Nephron (organoid): ENCODE measurements at regions not wholly inside any gene's neighbourhood (a gene's known extent, or its start where the extent isn't known, plus 50 kb on each side); places are given as distances from the start of the nearest gene placed in this dataset.

Experiments
- H3K27ac Mint-ChIP-seq, 3 experiments: 2 replicates each; pipeline ENCODE4 v1.8.0; 2020; ENCODE audit warnings: mixed read lengths in 3 of 3, mild to moderate bottlenecking in 2 of 3, moderate library complexity in 1 of 3
- H3K27me3 Mint-ChIP-seq: 2 replicates; pipeline ENCODE4 v1.8.0; 2021; ENCODE audit warnings: low read depth, mild to moderate bottlenecking, moderate library complexity, mixed read lengths
- H3K36me3 Mint-ChIP-seq: 2 replicates; pipeline ENCODE4 v1.8.0; 2020; ENCODE audit warnings: low read depth, mixed read lengths
- H3K4me1 Mint-ChIP-seq: 2 replicates; pipeline ENCODE4 v1.8.0; 2020; ENCODE audit warnings: mixed read lengths
- H3K4me3 Mint-ChIP-seq, 3 experiments: 2 replicates each; pipeline ENCODE4 v1.8.0; 2020; ENCODE audit warnings: mild to moderate bottlenecking in 3 of 3, mixed read lengths in 3 of 3, moderate library complexity in 2 of 3
- H3K9me3 Mint-ChIP-seq: 2 replicates; pipeline ENCODE4 v1.8.0; 2020; ENCODE audit warnings: mixed read lengths
- TF ChIP-seq, protein P1 (sequence below), 3 experiments: fragments of 200-600 bp; sonication (generic); IDR thresholded peaks; one replicate each; pipeline ENCODE4 v1.5.0; 2021; ENCODE audit warnings: antibody characterized with exemption in 3 of 3; ENCODE audit not compliant: unreplicated experiment in 3 of 3

GRCh38 chr1:166221316-166221715 is 54.5 kb upstream of the FAM78B start:
- peaks cover 21% of the 10 kb centered on the region for H3K9me3 Mint-ChIP-seq
- no peak overlapping the region for H3K4me3 Mint-ChIP-seq
- H3K4me1 Mint-ChIP-seq, result no peaks in the 10 kb centered on the region
- H3K27ac Mint-ChIP-seq, result no peak overlapping the region
- no peaks in the 10 kb centered on the region for H3K36me3 Mint-ChIP-seq
- H3K27me3 Mint-ChIP-seq, result peaks cover 4% of the 10 kb centered on the region
- TF ChIP-seq, protein P1, sequence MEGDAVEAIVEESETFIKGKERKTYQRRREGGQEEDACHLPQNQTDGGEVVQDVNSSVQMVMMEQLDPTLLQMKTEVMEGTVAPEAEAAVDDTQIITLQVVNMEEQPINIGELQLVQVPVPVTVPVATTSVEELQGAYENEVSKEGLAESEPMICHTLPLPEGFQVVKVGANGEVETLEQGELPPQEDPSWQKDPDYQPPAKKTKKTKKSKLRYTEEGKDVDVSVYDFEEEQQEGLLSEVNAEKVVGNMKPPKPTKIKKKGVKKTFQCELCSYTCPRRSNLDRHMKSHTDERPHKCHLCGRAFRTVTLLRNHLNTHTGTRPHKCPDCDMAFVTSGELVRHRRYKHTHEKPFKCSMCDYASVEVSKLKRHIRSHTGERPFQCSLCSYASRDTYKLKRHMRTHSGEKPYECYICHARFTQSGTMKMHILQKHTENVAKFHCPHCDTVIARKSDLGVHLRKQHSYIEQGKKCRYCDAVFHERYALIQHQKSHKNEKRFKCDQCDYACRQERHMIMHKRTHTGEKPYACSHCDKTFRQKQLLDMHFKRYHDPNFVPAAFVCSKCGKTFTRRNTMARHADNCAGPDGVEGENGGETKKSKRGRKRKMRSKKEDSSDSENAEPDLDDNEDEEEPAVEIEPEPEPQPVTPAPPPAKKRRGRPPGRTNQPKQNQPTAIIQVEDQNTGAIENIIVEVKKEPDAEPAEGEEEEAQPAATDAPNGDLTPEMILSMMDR (IDR thresholded peaks at IDR 0.05; ENCODE audit: unreplicated experiment in 3 of 3), result no peak

DNA sequence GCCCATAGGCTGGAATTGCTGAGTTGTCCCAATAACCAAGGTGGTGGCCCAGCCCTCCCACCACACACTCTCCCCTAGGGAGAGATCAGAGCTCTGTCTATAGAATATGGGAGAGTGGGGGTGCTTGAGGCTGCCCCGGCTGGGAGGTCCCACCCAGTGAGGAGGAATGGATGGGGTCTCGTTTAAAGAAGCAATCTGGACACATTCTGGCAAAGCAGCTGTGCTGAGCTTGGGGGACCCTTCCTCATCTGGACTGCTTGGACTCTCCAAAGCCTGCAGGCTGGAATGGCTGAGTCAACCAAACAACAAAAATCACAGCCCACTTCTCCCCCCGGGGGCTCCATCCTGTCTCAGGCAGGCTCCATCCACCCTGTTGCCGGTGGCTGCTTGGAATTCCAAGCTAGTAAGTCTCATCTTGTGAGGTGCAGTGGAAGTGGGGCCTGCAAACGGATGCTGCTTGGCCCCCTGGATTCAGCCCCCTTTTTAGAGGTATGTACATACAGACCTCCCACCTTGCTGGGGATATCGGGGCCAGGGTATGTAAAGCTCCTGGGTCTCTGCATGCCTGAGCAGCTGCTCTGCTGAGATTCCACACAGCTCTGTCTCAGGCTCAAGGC is 67.1 kb upstream of the FAM78B start:
- H3K27me3 Mint-ChIP-seq, result peaks cover 4% of the 10 kb centered on the region
- no peak overlapping the region for H3K4me3 Mint-ChIP-seq
- H3K9me3 Mint-ChIP-seq, result peaks cover 10% of the 10 kb centered on the region
- TF ChIP-seq, protein P1 (IDR thresholded peaks at IDR 0.05; ENCODE audit: unreplicated experiment in 3 of 3), result no peak
- H3K4me1 Mint-ChIP-seq, result no peaks in the 10 kb centered on the region
- no peaks in the 10 kb centered on the region for H3K36me3 Mint-ChIP-seq
- H3K27ac Mint-ChIP-seq, result no peak overlapping the region

DNA sequence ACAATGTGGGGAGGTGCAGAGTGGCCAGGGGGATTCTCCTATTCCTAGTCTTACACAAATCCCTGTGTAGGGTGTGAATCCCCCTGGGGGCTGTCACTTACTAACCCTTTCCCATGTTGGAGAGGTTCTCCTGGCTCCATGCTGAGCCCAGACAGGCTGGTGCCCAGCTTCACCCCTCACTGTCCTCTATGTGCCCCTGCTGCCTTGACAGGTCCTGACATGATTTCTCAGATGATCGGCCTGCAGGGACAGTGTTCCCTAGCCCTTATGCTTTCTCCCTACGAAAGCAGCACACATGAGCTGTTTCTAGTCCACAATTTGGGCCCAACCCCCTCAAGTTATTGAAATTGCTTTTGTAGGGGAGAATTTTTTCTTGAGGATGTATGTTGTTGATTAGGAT is 68.9 kb upstream of the FAM78B start:
- TF ChIP-seq, protein P1 (IDR thresholded peaks at IDR 0.05; ENCODE audit: unreplicated experiment in 3 of 3), result no peak
- H3K27ac Mint-ChIP-seq, result no peak overlapping the region
- no peaks in the 10 kb centered on the region for H3K36me3 Mint-ChIP-seq
- no peaks in the 10 kb centered on the region for H3K4me1 Mint-ChIP-seq
- H3K27me3 Mint-ChIP-seq, result peaks cover 4% of the 10 kb centered on the region
- peaks cover 7% of the 10 kb centered on the region for H3K9me3 Mint-ChIP-seq
- no peak overlapping the region for H3K4me3 Mint-ChIP-seq

- H3K4me3 Mint-ChIP-seq, result no peak overlapping the region
- H3K36me3 Mint-ChIP-seq, result no peaks in the 10 kb centered on the region
Measured at GRCh38 chr1:166237675-166238074, 70.9 kb upstream of the FAM78B start.

DNA sequence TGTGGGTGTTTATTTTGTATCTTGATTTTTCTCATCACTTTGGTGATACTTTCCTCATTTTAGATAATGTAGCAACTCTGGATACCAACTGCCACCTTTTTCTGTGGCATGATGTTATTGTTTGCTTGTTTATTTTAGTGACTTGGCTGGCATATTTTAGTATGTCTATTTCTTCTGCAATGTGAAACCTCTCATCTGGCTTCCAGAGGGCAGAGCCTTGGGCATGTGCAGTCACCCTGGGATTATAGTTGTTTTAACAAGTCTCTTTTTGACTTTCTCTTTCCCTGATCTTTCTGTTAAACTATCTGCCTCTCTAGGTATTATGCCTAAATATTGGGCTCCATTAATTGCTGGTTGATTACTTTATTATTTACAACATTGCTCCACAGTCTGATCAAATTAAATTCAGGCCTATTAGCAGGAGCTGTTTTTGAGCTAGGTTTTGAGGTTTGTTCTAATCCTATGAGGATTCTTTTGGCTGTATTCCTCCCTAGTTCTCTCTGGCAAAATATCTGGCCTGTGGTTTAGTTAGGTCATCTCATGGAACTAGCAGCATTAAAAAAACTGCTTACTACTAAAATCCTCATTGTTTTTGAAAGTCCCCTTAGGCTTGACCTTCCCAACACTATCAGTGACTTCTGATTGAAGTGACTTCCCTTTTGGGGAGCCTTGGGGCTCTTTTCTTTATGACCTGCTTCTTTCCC is 86.4 kb upstream of the FAM78B start:
- Mint-ChIP-seq H3K4me1 (no peaks in the 10 kb centered on the region), H3K4me3 (no peak overlapping the region)

More at GRCh38 chr1:166237675-166238074, 70.9 kb upstream of the FAM78B start:
- Mint-ChIP-seq H3K4me1 (no peaks in the 10 kb centered on the region), H3K27ac (no peak overlapping the region), H3K27me3 (peaks cover 4% of the 10 kb centered on the region), H3K9me3 (no peaks in the 10 kb centered on the region)
- TF ChIP-seq, protein P1 (IDR thresholded peaks at IDR 0.05; ENCODE audit: unreplicated experiment in 3 of 3), result no peak

More for the DNA sequence above, 86.4 kb upstream of the FAM78B start:
- no peaks in the 10 kb centered on the region for H3K36me3 Mint-ChIP-seq
- TF ChIP-seq, protein P1 (IDR thresholded peaks at IDR 0.05; ENCODE audit: unreplicated experiment in 3 of 3), result no peak
- H3K9me3 Mint-ChIP-seq, result peaks cover 22% of the 10 kb centered on the region
- peaks cover 6% of the 10 kb centered on the region for H3K27me3 Mint-ChIP-seq
- H3K27ac Mint-ChIP-seq, result no peak overlapping the region
